Mammary epithelial cell (primary cell): ENCODE measurements at regions not wholly inside any gene's neighbourhood (a gene's known extent, or its start where the extent isn't known, plus 50 kb on each side); places are given as distances from the start of the nearest gene placed in this dataset.

ENCODE experiments used
- CTCF ChIP-seq, 2 donors: IDR thresholded peaks in 1 of 2; conservative IDR thresholded peaks in 1 of 2; 2 replicates each; pipeline ENCODE4 v1.5.1; 2011 to 2012; ENCODE audit warnings: inconsistent platforms in 2 of 2, low read length in 2 of 2, mild to moderate bottlenecking in 2 of 2, control low read depth in 1 of 2, low read depth in 1 of 2; ENCODE audit not compliant: insufficient read depth in 1 of 2; ENCODE audit errors: extremely low read depth in 1 of 2
- EZH2 ChIP-seq: IDR thresholded peaks from 2 replicates; pipeline ENCODE4 v1.6.1; 2012; ENCODE audit warnings: low read length, inconsistent platforms, borderline replicate concordance

GRCh38 chr16:29313559-29314048 lies 92.9 kb downstream of the NPIPB11 start:
- TF ChIP-seq CTCF (conservative IDR thresholded peaks at IDR 0.05 in 1 of 2, IDR thresholded peaks at IDR 0.05 in 1 of 2; ENCODE audit: extremely low read depth in 1 of 2, insufficient read depth in 1 of 2, low read depth in 1 of 2, low read length in 2 of 2) (no peak), EZH2 (no peak)
